Esophagus squamous epithelium (tissue), 5 donors: ENCODE measurements at regions not wholly inside any gene's neighbourhood (a gene's known extent, or its start where the extent isn't known, plus 50 kb on each side); places are given as distances from the start of the nearest gene placed in this dataset.
"Not testable (repeated sequence)": the region's sequence is repeated elsewhere in the genome, so short reads cannot be mapped to it uniquely, and the experiment has no call there.

ENCODE experiments used
- DNase-seq: peaks from one replicate; lab custom pipeline; 2025; lab: John Stamatoyannopoulos, UW
- H3K27ac ChIP-seq, 4 donors: fragments of 200-600 bp; sonication (generic); one replicate each; pipeline ENCODE4 v1.5.1; 2016 to 2019; ENCODE audit warnings: mild to moderate bottlenecking in 1 of 4
- H3K27me3 ChIP-seq, 4 donors: fragments of 200-600 bp; sonication (generic); 1 replicate in 3 of 4; 2 replicates in 1 of 4; pipeline versions ENCODE4 v1.5.1 to v1.6.0; 2017 to 2021; ENCODE audit warnings: antibody characterized with exemption in 1 of 4
- H3K36me3 ChIP-seq, 3 donors: fragments of 200-600 bp; sonication (generic); one replicate each; pipeline ENCODE4 v1.5.1; 2016 to 2019
- H3K4me1 ChIP-seq, 3 donors: fragments of 200-600 bp; sonication (generic); one replicate each; pipeline ENCODE4 v1.5.1; 2017 to 2019
- H3K4me3 ChIP-seq, 4 donors: fragments of 200-600 bp; sonication (generic); 1 replicate in 3 of 4; 2 replicates in 1 of 4; pipeline ENCODE4 v1.5.1; 2016 to 2019; ENCODE audit warnings: mild to moderate bottlenecking in 2 of 4, moderate library complexity in 1 of 4
- H3K9me3 ChIP-seq, 3 donors: fragments of 200-600 bp; sonication (generic); one replicate each; pipeline ENCODE4 v1.5.1; 2016 to 2019
- POLR2A ChIP-seq, 4 donors: fragments of 450-650 bp; IDR thresholded peaks; one replicate each; pipeline ENCODE4 v1.6.1; 2017; ENCODE audit warnings: antibody characterized with exemption in 4 of 4, mild to moderate bottlenecking in 4 of 4, moderate library complexity in 3 of 4
- WGBS, 2 donors: methylation state at CpG; one replicate each; pipeline ENCODE4 v1.1.5; 2018; 5-methylcytosine and 5-hydroxymethylcytosine counted together
- intact Hi-C: fragments of 100-400 bp; cut with DNase I; formaldehyde crosslinking; loops from one replicate; pipeline ENCODE4 v1.15.0; 2022
- TF ChIP-seq, protein P1 (sequence below), 6 experiments: fragments of 450-650 bp in 4 of 6; fragments of 200-600 bp in 2 of 6; sonication (generic) in 2 of 6; IDR thresholded peaks; one replicate each; pipeline ENCODE4 v1.5.1; 2016 to 2019; ENCODE audit warnings: antibody characterized with exemption in 6 of 6, mild to moderate bottlenecking in 4 of 6, moderate library complexity in 4 of 6
- donor health status: DM: yes; HTN: yes; CAD: no.

GRCh38 chr16:86856946-86857586 is 278.7 kb downstream of the FOXL1 start:
- Histone ChIP-seq H3K4me3 (no peak overlapping the region), H3K27ac (no peak overlapping the region), H3K4me1 (no peaks in the 10 kb centered on the region), H3K36me3 (no peaks in the 10 kb centered on the region), H3K9me3 (no peaks in the 10 kb centered on the region), H3K27me3 (peaks cover 0 to 5% (median 0%) of the 10 kb centered on the region in 4 donors)
- DNase-seq = no peak
- intact Hi-C loops = no loop called here
- TF ChIP-seq, protein P1, sequence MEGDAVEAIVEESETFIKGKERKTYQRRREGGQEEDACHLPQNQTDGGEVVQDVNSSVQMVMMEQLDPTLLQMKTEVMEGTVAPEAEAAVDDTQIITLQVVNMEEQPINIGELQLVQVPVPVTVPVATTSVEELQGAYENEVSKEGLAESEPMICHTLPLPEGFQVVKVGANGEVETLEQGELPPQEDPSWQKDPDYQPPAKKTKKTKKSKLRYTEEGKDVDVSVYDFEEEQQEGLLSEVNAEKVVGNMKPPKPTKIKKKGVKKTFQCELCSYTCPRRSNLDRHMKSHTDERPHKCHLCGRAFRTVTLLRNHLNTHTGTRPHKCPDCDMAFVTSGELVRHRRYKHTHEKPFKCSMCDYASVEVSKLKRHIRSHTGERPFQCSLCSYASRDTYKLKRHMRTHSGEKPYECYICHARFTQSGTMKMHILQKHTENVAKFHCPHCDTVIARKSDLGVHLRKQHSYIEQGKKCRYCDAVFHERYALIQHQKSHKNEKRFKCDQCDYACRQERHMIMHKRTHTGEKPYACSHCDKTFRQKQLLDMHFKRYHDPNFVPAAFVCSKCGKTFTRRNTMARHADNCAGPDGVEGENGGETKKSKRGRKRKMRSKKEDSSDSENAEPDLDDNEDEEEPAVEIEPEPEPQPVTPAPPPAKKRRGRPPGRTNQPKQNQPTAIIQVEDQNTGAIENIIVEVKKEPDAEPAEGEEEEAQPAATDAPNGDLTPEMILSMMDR (IDR thresholded peaks at IDR 0.05) = no peak
- TF ChIP-seq POLR2A (IDR thresholded peaks at IDR 0.05) = no peak
- 62 to 63% methylated on average over 13 to 14 of the region's 15 CpGs for WGBS, 2 donors

DNA sequence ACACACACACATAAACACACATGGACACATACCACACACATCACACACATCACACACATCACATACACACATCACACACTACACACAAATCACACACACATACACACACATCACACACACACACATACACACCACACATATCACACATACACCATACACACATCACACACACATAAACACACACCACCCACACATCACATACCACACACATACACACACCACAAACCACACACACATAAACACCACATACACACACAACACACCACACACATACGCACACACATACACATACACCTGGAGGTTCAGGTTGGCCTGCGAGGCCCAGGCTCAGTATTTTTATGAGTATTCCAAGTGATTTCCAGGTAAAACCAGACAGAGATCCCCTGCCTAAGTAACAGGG is 279.5 kb downstream of the FOXL1 start:
- Histone ChIP-seq H3K27ac (no peak overlapping the region), H3K4me3 (no peak overlapping the region), H3K9me3 (no peaks in the 10 kb centered on the region), H3K27me3 (peaks cover 0 to 9% (median 0%) of the 10 kb centered on the region in 4 donors), H3K4me1 (no peaks in the 10 kb centered on the region), H3K36me3 (no peaks in the 10 kb centered on the region)
- DNase-seq = no peak
- TF ChIP-seq POLR2A (IDR thresholded peaks at IDR 0.05) = no peak
- TF ChIP-seq, protein P1 (IDR thresholded peaks at IDR 0.05) = no peak
- intact Hi-C loops = no loop called here
- WGBS, 2 donors = 88 to 100% methylated on average over 2 of the region's 2 CpGs

DNA sequence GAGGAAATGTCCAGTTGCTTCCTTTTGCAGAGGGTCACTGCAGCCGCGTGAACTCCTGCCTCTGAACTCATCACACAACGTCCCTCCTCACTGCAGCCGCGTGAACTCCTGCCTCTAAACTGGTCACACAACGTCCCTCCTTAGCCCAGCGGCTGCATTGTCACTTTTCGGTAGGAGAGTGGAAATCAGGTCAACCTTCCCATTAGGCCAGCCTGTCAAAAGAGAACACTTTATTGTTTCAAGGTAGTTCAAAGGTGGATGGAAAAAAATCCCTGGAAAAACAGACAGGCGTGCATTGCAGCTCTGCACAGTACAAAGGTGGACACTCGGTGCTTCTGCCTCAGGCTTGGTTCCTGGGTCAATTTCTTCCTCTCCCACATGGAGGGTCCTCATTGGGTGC is 280.2 kb downstream of the FOXL1 start:
- Histone ChIP-seq H3K4me3 (no peak overlapping the region), H3K4me1 (no peaks in the 10 kb centered on the region), H3K27me3 (peaks cover 0 to 16% (median 0%) of the 10 kb centered on the region in 4 donors), H3K27ac (no peak overlapping the region), H3K36me3 (no peaks in the 10 kb centered on the region), H3K9me3 (no peaks in the 10 kb centered on the region)
- TF ChIP-seq, protein P1 (IDR thresholded peaks at IDR 0.05) = no peak
- TF ChIP-seq POLR2A (IDR thresholded peaks at IDR 0.05) = no peak
- WGBS, 2 donors = 70 to 88% methylated on average over 5 to 10 of the region's 10 CpGs
- DNase-seq = no peak
- intact Hi-C loops = no loop called here

- H3K4me3 ChIP-seq, H3K27ac ChIP-seq, intact Hi-C loops, H3K36me3 ChIP-seq, DNase-seq, H3K9me3 ChIP-seq: not testable (repeated sequence)
- Histone ChIP-seq H3K4me1 (peaks cover 0 to 11% (median 0%) of the 10 kb centered on the region in 3 donors), H3K27me3 (peaks cover 0 to 28% (median 0%) of the 10 kb centered on the region in 4 donors)
- WGBS, 2 donors = 76 to 90% methylated on average over 7 of the region's 7 CpGs
These were observed 283.0 kb downstream of the FOXL1 start for GRCh38 chr16:86861270-86861858.

DNA sequence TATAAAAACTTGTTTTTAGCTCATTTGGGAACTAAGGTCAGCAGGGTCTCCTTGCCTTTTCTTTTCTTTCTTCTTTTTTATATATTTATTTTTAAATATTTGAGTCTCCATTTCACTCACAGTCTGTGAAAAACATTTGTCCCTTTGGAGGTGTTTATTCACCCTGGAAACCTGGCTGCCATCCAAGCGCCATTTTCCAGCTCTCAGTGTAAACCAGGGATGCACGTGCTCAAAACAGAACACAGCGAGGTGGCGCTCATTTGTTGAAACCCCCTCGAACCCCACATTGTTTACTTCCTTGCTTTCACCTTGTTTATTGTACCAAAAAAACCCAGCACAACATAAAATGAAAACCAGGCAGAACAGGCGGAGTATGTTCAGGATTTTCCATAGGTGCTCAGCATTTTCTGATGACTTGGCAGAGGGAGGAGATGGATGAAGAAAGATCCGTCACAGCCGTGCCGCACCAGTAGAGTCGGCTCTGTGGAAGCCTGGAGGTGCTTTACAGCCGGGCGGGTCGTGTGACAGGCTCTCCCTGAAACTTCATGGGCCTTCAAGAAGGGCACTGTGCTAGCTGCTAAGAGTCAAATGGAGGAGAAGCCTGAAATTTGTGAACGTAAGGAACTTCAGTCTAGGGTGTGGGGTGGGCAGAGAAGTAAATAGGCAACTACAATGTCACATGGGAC is 284.4 kb downstream of the FOXL1 start:
- Histone ChIP-seq H3K27me3 (peaks cover 0 to 23% (median 0%) of the 10 kb centered on the region in 4 donors), H3K4me1 (peaks cover 0 to 12% (median 0%) of the 10 kb centered on the region in 3 donors), H3K36me3 (no peaks in the 10 kb centered on the region), H3K9me3 (no peaks in the 10 kb centered on the region), H3K4me3 (no peak overlapping the region), H3K27ac (no peak overlapping the region)
- WGBS, 2 donors = 31 to 55% methylated on average over 8 to 14 of the region's 14 CpGs
- no peak for DNase-seq
- TF ChIP-seq, protein P1 (IDR thresholded peaks at IDR 0.05) = no peak
- no peak for TF ChIP-seq POLR2A (IDR thresholded peaks at IDR 0.05)
- intact Hi-C loops = no loop called here
